GM21619 (cell line): ENCODE measurements at regions not wholly inside any gene's neighbourhood (a gene's known extent, or its start where the extent isn't known, plus 50 kb on each side); places are given as distances from the start of the nearest gene placed in this dataset.

Experiments used
- ATAC-seq: cut with Tn5 transposase; IDR thresholded peaks from one replicate; pipeline ENCODE4 v1.9.1; 2021; ENCODE audit not compliant: unreplicated experiment

GRCh38 chr10:65294329-65294728 lies 1631.5 kb upstream of the LRRTM3 start:
- ATAC-seq, result no peak

DNA sequence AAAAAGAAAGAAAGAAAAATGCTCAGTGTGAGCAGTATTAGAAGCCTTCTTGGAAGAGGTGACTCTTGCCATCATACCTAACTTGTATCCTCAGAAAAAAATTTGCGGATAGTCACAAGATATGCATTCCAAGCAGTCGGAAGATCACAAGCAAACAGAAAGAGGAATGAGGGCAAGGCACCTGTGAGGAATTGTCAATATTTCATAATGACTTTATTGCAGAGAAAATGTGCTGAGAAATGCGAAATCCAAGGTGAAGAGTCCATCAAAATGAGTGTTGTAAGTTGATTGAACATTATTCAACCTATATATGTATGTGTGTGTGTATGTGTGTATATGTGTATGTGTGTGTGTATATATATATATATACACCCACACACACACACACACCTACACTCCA lies 1624.7 kb upstream of the LRRTM3 start:
- ATAC-seq, result no peak

DNA sequence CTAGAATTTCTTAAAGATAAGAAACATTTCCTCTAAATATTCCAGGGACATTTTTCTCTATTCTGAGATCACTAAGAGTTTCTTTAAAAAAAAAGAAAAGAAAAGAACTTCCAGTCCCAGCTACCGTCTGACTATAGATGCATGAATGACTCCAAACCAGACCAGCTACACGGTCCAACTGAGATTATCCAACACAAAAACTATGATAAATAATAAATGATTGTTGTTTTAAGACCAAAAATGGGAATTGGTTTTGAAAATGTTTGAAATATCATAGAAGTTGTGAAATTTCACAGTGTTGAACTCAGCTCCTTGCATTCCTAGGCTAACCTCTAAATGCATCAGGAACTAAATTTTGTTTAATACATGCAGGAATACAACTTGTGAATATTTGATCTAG lies 1619.6 kb upstream of the LRRTM3 start:
- ATAC-seq, result no peak

DNA sequence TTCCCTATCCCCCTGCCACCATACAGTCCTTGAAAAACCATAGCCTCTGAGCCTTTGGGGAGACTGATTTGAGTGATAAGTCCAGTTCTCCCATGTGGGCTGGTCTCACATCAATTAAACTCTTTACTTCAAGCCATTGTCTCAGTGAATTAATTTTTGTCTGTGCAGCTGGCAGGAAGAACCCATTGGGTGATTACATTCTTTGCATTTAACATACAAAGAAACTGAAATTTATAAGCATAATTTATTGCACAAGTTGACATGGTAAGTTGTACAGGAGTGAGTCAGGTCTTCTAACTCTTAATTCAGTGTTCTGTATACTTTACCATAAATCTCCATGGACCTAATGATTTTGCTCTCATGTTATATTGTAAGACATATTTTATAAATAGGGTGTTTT lies 1613.0 kb upstream of the LRRTM3 start:
- no peak for ATAC-seq

DNA sequence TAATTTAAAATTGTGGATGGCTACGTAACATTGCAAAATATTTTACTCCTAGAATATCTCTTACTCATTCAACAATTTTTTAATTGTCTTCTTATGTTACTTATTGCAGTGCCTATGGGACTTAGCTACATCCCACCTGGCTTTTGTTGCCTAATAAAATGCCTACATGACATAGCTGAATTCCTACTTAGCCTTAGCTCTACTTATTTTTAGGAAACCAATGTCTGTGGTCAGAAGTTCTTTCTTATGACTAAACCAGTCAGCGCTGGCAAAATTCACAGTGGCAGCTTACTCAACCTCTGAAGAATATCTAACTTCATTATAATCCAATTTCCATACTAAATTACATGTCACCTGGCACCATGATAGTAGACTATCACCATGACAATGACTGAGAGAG lies 1612.4 kb upstream of the LRRTM3 start:
- ATAC-seq, result no peak

DNA sequence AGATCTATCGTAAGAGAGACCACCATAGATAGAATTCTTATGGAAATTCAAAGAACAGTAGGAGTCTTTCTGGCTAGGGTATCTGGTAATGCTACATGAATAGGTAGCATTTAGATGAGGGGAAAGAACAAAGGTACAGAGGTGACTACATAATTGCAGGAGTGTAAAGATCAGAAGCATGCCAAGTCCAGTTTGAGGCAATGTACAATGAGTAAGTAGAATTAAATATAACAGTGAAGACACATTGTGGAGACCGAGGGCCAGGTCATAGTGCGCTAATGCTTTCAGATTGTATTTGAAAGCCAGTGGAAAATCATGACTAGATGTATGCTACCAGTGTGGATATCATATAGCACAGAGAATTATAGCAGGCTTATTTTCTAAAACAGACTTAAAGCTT lies 1611.6 kb upstream of the LRRTM3 start:
- no peak for ATAC-seq

GRCh38 chr10:65319493-65319892 lies 1606.3 kb upstream of the LRRTM3 start:
- no peak for ATAC-seq

- no peak for ATAC-seq
Observed at GRCh38 chr10:65320236-65321026, 1605.4 kb upstream of the LRRTM3 start.

- no peak for ATAC-seq
Observed at GRCh38 chr10:65323802-65324201, 1602.0 kb upstream of the LRRTM3 start.

GRCh38 chr10:65325913-65326312 lies 1599.9 kb upstream of the LRRTM3 start:
- no peak for ATAC-seq

DNA sequence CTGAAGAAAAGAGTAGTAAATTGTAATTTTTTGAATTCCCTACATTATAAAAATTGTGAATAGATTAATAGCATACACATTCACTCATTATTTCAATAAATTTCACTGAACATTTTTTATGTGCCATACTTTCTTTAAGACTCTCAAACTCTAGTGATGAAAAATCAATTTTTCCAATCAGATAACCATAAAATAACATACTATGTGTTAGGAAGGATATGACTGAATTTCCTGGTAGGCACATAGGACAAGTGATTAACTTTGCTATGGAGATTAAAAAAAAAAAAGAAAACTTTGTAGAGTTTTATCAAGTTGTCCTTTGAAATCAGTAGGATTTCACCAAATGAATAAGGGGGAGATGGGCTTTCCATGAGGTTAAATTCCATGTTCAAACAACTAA lies 1597.3 kb upstream of the LRRTM3 start:
- no peak for ATAC-seq

DNA sequence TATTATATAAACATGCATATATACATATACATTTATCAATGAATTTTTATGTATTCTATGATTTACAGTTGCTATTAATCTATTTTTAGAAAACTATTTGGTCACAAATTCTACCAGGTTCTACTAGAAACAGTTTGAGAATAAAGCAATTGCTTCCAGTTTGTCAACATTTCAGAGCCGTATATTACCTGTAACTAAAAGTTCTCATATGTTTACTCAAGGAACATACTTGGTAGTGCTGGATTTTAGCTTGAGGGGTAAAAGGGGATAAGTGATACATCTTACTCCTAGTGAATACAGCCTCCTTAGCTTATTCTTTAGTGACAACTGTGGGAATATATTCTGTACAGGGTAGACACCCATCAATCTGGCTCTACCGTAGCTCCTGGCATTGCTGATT lies 1590.5 kb upstream of the LRRTM3 start:
- ATAC-seq, result no peak

- no peak for ATAC-seq
Observed at GRCh38 chr10:65340340-65340739, 1585.5 kb upstream of the LRRTM3 start.

DNA sequence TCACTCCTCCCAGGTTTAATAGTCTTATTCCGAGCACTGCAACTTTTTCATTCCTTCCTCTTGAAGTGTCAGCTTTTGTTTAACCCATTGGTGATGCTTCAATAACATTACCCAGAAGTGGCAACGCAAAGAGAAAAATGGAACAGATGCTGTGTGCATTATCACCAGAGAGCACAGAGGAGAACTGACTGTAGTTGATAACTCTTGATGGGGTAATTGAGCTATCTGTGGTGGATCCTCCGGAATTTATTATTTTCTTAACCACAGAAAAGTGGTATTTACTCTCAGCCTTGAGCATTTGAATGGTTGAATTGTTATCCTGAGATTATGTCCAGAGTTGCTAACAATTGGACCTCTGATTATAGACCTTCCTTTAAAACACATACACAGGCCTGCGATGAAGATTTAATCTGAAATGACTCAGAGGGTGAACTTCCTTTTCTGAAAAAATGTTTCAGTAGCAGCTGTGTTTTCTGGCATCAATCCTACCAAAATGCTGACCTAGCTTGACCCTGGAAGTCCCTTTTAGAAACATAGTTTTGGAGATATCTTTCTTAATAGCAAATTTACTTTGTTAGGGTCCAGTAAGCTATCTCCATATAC lies 1584.4 kb upstream of the LRRTM3 start:
- no peak for ATAC-seq

- ATAC-seq, result no peak
Observed at GRCh38 chr10:65342245-65342644, 1583.6 kb upstream of the LRRTM3 start.

DNA sequence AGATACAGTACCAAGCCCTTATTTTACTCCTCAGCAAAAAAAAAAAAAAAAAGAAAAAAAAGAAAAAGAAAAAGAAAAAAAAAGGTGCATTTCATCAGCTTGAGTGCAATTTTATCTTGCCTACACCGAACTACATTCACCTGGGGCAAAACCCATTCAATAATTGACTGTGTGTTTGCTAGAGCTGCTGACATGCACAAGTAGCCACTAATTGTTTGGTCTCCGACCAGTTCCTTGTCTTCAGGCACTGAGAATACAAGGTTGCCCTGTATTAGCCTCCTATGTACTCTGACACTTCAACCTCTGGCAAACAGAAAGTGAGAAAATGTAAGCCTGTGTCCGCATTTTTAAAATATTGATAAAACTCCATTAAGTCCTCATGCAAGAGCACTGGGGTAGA lies 1579.4 kb upstream of the LRRTM3 start:
- no peak for ATAC-seq

GRCh38 chr10:65348637-65349036 lies 1577.2 kb upstream of the LRRTM3 start:
- no peak for ATAC-seq

DNA sequence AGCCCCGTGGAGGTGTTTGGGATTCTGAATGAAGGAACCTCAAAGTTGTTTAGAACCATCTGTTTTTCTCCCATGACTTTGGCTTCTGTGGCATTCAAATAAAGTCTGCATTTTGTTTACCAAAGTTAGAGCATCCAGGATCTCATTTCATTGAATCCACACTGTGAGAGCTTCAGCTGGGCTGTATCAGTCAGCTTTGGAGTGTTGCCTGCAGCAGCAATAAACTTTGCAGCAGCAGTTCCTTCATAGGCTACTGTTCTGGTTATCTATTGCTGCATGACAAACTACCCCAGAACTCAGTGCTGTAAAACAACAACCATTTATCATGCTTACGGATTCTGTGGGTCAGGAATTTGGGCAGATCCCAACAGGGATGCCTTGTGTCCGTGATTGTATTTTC lies 1575.2 kb upstream of the LRRTM3 start:
- no peak for ATAC-seq

DNA sequence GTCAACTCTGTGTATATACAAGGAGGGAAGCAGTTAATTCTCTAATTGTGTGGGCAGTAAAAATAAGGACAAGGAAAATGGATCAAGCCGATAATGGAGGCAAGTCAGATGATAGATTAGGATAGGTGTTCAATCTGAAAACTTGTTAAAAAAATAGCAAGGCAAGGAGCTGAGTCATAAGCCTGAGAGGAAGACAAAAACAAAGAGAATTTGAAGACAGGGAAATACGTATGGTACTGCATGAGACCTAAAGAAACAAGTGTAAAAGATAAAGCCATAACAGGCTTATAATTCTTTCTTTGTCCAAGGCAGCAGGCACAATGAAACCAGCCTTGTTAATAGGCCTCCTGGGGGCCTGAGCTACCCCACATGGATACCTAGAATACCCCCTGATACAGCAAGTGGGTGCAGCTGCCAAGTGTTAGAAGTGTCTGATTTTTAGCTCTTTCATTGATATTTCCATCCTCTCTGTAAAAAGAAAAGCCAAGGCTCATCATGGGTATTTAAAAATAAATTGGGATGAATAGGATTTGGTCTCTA lies 1570.6 kb upstream of the LRRTM3 start:
- no peak for ATAC-seq

DNA sequence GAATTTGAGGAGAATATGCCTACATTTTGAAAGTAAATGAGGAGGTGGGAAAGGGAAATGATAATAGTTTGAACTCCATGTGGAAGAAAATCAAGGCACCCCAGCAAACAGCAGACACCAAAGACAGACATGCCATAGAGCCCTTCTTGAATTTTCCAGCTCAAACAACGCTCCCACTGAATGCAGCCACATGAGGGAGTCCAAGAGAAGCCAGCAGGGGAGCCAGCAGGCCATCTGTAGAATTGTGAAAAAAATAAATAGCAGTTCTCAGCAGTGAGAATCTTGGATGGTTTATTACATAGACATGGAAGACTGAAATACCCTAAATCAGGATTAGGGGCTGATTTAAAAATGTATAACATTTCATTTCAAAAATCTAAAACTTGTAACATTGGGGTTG lies 1567.3 kb upstream of the LRRTM3 start:
- ATAC-seq, result no peak

GRCh38 chr10:65360497-65360896 lies 1565.3 kb upstream of the LRRTM3 start:
- no peak for ATAC-seq

- no peak for ATAC-seq
Observed at GRCh38 chr10:65365878-65366277, 1560.0 kb upstream of the LRRTM3 start.

GRCh38 chr10:65367706-65368105 lies 1558.1 kb upstream of the LRRTM3 start:
- ATAC-seq, result no peak
